Stomach (tissue), 8 donors: ENCODE measurements at regions not wholly inside any gene's neighbourhood (a gene's known extent, or its start where the extent isn't known, plus 50 kb on each side); places are given as distances from the start of the nearest gene placed in this dataset.

Source experiments
- DNase-seq, 2 donors: peaks; one replicate each; pipeline versions ENCODE4 v3.0.0 to v3.0.0-alpha.2; 2013 to 2019
- H3K27ac ChIP-seq, 5 donors: fragments of 200-600 bp in 4 of 5; sonication (generic) in 4 of 5; one replicate each; pipeline ENCODE4 v1.5.1; 2013 to 2019; ENCODE audit warnings: mild to moderate bottlenecking in 1 of 5, moderate library complexity in 1 of 5
- H3K27me3 ChIP-seq, 3 donors: fragments of 200-600 bp; sonication (generic); one replicate each; pipeline ENCODE4 v1.5.1; 2017 to 2019; ENCODE audit warnings: mixed run types in 1 of 3
- H3K36me3 ChIP-seq, 4 donors: fragments of 200-600 bp; sonication (generic); 1 replicate in 3 of 4; 2 replicates in 1 of 4; pipeline ENCODE4 v1.5.1; 2016 to 2019
- H3K4me1 ChIP-seq, 4 donors: fragments of 200-600 bp; sonication (generic); one replicate each; pipeline ENCODE4 v1.5.1; 2016 to 2019
- H3K4me3 ChIP-seq, 4 donors: fragments of 200-600 bp; sonication (generic) in 3 of 4; one replicate each; pipeline ENCODE4 v1.5.1; 2016 to 2019; ENCODE audit warnings: mild to moderate bottlenecking in 1 of 4
- H3K9me3 ChIP-seq, 4 donors: fragments of 200-600 bp; sonication (generic); one replicate each; pipeline ENCODE4 v1.5.1; 2016 to 2019
- EP300 ChIP-seq: sonication (generic); formaldehyde crosslinking; IDR thresholded peaks from one replicate; pipeline ENCODE4 v1.6.1; 2017; ENCODE audit warnings: antibody characterized with exemption
- POLR2A ChIP-seq, 4 donors: fragments of 450-650 bp; IDR thresholded peaks; one replicate each; pipeline ENCODE4 v1.6.1; 2016; ENCODE audit warnings: antibody characterized with exemption in 4 of 4, control low read depth in 2 of 4, mild to moderate bottlenecking in 1 of 4, moderate library complexity in 1 of 4
- POLR2AphosphoS5 ChIP-seq, 3 donors: sonication (generic); formaldehyde crosslinking; IDR thresholded peaks; one replicate each; pipeline ENCODE4 v1.6.1; 2016; ENCODE audit warnings: antibody characterized with exemption in 3 of 3
- WGBS, 5 donors: extraction: QIAGEN DNeasy Blood & Tissue Kit in 3 of 5; methylation state at CpG; one replicate each; pipeline versions ENCODE4 v1.1.5 to v1.1.7; 2013 to 2018; 5-methylcytosine and 5-hydroxymethylcytosine counted together
- intact Hi-C: fragments of 100-400 bp; cut with DNase I; formaldehyde crosslinking; loops from one replicate; pipeline ENCODE4 v1.15.1; 2023; ENCODE audit warnings: low total_unique reads
- TF ChIP-seq, protein P1 (sequence below), 7 experiments: fragments of 450-650 bp in 4 of 7; fragments of 200-600 bp in 3 of 7; sonication (generic) in 3 of 7; IDR thresholded peaks; one replicate each; pipeline ENCODE4 v1.5.1; 2016 to 2019; ENCODE audit warnings: antibody characterized with exemption in 7 of 7, control low read depth in 2 of 7, mild to moderate bottlenecking in 1 of 7
- donor health status: healthy with polysubstance abuse.
- donor health status: Bipolar disorder and iron deficiency.
- donor health status: healthy.

DNA sequence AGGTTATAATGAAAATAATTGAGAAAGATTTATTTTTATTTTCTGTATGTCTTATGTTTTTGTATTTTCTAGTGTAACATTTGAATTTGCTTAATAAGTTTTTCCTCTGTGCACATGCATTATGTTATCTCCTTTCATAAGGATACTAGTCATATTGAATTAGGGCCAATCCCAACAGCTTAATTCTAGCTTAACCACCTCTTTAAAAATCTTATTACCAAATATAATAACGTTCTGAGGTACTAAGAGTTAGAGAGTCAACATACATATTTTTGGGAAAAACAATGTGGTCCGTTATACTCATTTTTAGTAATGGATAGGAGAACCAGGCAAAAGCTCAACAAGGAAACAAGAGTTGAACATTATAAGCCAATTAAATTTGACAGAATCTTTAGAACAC, 845.6 kb upstream of the SEL1L start:
- TF ChIP-seq, protein P1, sequence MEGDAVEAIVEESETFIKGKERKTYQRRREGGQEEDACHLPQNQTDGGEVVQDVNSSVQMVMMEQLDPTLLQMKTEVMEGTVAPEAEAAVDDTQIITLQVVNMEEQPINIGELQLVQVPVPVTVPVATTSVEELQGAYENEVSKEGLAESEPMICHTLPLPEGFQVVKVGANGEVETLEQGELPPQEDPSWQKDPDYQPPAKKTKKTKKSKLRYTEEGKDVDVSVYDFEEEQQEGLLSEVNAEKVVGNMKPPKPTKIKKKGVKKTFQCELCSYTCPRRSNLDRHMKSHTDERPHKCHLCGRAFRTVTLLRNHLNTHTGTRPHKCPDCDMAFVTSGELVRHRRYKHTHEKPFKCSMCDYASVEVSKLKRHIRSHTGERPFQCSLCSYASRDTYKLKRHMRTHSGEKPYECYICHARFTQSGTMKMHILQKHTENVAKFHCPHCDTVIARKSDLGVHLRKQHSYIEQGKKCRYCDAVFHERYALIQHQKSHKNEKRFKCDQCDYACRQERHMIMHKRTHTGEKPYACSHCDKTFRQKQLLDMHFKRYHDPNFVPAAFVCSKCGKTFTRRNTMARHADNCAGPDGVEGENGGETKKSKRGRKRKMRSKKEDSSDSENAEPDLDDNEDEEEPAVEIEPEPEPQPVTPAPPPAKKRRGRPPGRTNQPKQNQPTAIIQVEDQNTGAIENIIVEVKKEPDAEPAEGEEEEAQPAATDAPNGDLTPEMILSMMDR (IDR thresholded peaks at IDR 0.05) = no peak
- no peak for TF ChIP-seq POLR2A (IDR thresholded peaks at IDR 0.05)
- no peak for TF ChIP-seq POLR2AphosphoS5 (IDR thresholded peaks at IDR 0.05)
- no peak for TF ChIP-seq EP300
- 68 to 80% (median 77%) methylated on average over 2 of the region's 2 CpGs for WGBS, 5 donors
- DNase-seq = no peak

DNA sequence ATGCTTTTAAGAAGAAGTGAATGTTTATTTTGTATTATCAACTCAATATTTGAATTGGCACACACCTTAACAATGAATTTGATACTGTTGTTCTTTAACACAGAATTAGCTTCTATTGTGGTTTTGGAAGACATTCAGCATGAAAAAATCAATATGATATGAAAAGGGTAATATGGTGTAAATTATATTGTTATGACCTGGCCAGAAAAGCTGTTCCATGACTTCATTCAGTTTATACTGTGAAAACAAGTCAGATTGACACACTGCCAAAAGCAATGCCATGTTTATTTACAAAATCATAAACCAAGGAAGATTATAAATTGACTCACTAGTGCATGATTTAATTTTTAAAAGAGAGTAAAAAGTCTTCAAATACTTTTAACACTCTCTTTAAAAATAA, 851.4 kb upstream of the SEL1L start:
- DNase-seq = peak in 1 of 2 donors; percentile 2
- no peaks in the 10 kb centered on the region for H3K9me3 ChIP-seq
- intact Hi-C loops = no loop called here
- H3K27ac ChIP-seq = peak overlapping the region in 1 of 5 donors; percentile 81
- H3K36me3 ChIP-seq = no peaks in the 10 kb centered on the region
- TF ChIP-seq POLR2A (IDR thresholded peaks at IDR 0.05) (no peak), POLR2AphosphoS5 (IDR thresholded peaks at IDR 0.05) (no peak), EP300 (no peak)
- TF ChIP-seq, protein P1 (IDR thresholded peaks at IDR 0.05) = no peak
- no peak overlapping the region for H3K4me3 ChIP-seq
- H3K27me3 ChIP-seq = no peaks in the 10 kb centered on the region
- peaks cover 0 to 18% (median 3%) of the 10 kb centered on the region in 4 donors for H3K4me1 ChIP-seq

More for the DNA sequence above, 845.6 kb upstream of the SEL1L start:
- Histone ChIP-seq H3K27ac (no peak overlapping the region), H3K27me3 (no peaks in the 10 kb centered on the region), H3K4me1 (no peaks in the 10 kb centered on the region), H3K9me3 (peaks cover 0 to 10% (median 0%) of the 10 kb centered on the region in 4 donors), H3K4me3 (no peak overlapping the region), H3K36me3 (no peaks in the 10 kb centered on the region)
- intact Hi-C loops = no loop called here

DNA sequence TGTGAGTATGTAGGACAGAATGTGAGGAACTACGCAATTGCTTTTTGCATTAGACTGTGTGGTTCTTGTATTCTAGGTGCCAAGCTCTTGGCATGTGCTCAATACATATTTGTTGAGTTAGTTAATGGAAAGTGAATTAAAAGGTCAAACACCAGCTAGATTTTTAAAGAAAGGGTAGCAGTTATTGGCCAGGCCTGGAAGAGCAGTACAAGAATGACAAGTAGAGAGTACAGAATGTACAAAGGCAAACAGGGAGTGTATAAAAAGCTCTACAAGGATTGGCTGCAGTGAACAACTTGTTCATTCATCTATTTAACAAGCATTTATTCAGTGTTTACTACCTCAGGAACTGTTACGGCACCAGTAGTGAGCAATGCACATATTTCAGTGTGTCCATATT, 854.0 kb upstream of the SEL1L start:
- Histone ChIP-seq H3K4me3 (no peak overlapping the region), H3K27me3 (no peaks in the 10 kb centered on the region), H3K9me3 (no peaks in the 10 kb centered on the region), H3K27ac (peak overlapping the region in 4 of 5 donors; percentile 45 to 81 (median 66)), H3K4me1 (peaks cover 0 to 18% (median 3%) of the 10 kb centered on the region in 4 donors), H3K36me3 (no peaks in the 10 kb centered on the region)
- TF ChIP-seq POLR2AphosphoS5 (IDR thresholded peaks at IDR 0.05) = peak; percentile 51 to 88 (median 76)
- TF ChIP-seq POLR2A (IDR thresholded peaks at IDR 0.05) = no peak
- TF ChIP-seq EP300 = peak; percentile 92
- TF ChIP-seq, protein P1 (IDR thresholded peaks at IDR 0.05) = no peak
- intact Hi-C loops = no loop called here
- peak in 1 of 2 donors; percentile 27 for DNase-seq
- 36 to 66% (median 44%) methylated on average over 2 of the region's 2 CpGs for WGBS, 5 donors

DNA sequence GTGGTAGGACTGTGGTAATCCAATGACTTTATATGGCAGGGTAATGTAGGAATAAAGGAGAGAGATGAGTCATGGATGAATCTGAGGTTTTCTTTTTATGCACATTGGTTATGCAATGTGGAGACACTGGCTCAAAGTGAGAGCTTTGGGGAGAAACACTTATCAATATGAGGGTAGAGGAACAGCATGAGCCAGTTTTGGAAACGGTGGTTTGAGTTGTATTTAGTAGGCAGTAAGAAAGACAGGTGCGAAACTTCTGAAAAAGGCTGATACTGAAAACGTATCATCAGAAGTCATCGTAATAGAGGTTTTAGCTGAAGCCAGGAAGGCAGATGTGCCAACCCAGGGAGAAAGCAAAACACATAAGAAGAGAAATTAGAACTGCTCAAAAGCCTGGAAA, 854.8 kb upstream of the SEL1L start:
- Histone ChIP-seq H3K27me3 (no peaks in the 10 kb centered on the region), H3K4me3 (no peak overlapping the region), H3K9me3 (no peaks in the 10 kb centered on the region), H3K27ac (peak overlapping the region in 4 of 5 donors; percentile 35 to 76 (median 48)), H3K4me1 (peaks cover 0 to 18% (median 3%) of the 10 kb centered on the region in 4 donors), H3K36me3 (no peaks in the 10 kb centered on the region)
- intact Hi-C loops = no loop called here
- no peak for TF ChIP-seq POLR2AphosphoS5 (IDR thresholded peaks at IDR 0.05)
- TF ChIP-seq, protein P1 (IDR thresholded peaks at IDR 0.05) = no peak
- no peak for TF ChIP-seq POLR2A (IDR thresholded peaks at IDR 0.05)
- no peak for TF ChIP-seq EP300
- WGBS, 5 donors = 69 to 94% (median 80%) methylated on average over 4 of the region's 4 CpGs
- no peak for DNase-seq
